Breast epithelium (tissue), 4 donors: ENCODE measurements at regions not wholly inside any gene's neighbourhood (a gene's known extent, or its start where the extent isn't known, plus 50 kb on each side); places are given as distances from the start of the nearest gene placed in this dataset.
"Not testable (repeated sequence)": the region's sequence is repeated elsewhere in the genome, so short reads cannot be mapped to it uniquely, and the experiment has no call there.

ENCODE experiments used
- DNase-seq, 2 donors: peaks; one replicate each; pipeline ENCODE4 v3.0.0-alpha.2; 2019; ENCODE audit warnings: low spot score in 2 of 2
- H3K27ac ChIP-seq, 2 donors: fragments of 200-600 bp; sonication (generic) in 1 of 2; one replicate each; pipeline ENCODE4 v1.5.1; 2016 to 2019; ENCODE audit warnings: mild to moderate bottlenecking in 1 of 2
- H3K27me3 ChIP-seq, 2 donors: fragments of 200-600 bp; sonication (generic) in 1 of 2; one replicate each; pipeline versions ENCODE4 v1.5.1 to v1.6.0; 2017 to 2019; ENCODE audit warnings: control low read depth in 1 of 2, mild to moderate bottlenecking in 1 of 2
- H3K36me3 ChIP-seq: fragments of 200-600 bp; one replicate; pipeline ENCODE4 v1.5.1; 2019
- H3K4me1 ChIP-seq, 2 donors: fragments of 200-600 bp; sonication (generic); one replicate each; pipeline ENCODE4 v1.5.1; 2016 to 2019; ENCODE audit warnings: control low read depth in 1 of 2
- H3K4me3 ChIP-seq, 3 donors: fragments of 200-600 bp; sonication (generic); 1 replicate in 2 of 3; 2 replicates in 1 of 3; pipeline ENCODE4 v1.5.1; 2016 to 2019; ENCODE audit warnings: mild to moderate bottlenecking in 3 of 3, moderate library complexity in 2 of 3
- H3K9me3 ChIP-seq, 2 donors: fragments of 200-600 bp; sonication (generic) in 1 of 2; one replicate each; pipeline ENCODE4 v1.5.1; 2016 to 2019; ENCODE audit warnings: control low read depth in 1 of 2
- CTCF ChIP-seq, 3 donors: fragments of 450-650 bp; IDR thresholded peaks; one replicate each; pipeline ENCODE4 v1.5.1; 2016 to 2017; ENCODE audit warnings: antibody characterized with exemption in 3 of 3, mild to moderate bottlenecking in 3 of 3, moderate library complexity in 3 of 3
- POLR2A ChIP-seq: fragments of 450-650 bp; IDR thresholded peaks from one replicate; pipeline ENCODE4 v1.6.1; 2016; ENCODE audit warnings: antibody characterized with exemption, mild to moderate bottlenecking, moderate library complexity
- POLR2AphosphoS5 ChIP-seq, 3 donors: sonication (generic); formaldehyde crosslinking; IDR thresholded peaks; one replicate each; pipeline ENCODE4 v1.6.1; 2017; ENCODE audit warnings: antibody characterized with exemption in 3 of 3
- intact Hi-C: fragments of 100-400 bp; cut with DNase I; formaldehyde crosslinking; loops from one replicate; pipeline ENCODE4 v1.15.1; 2023; ENCODE audit warnings: low total_unique reads

- Histone ChIP-seq H3K9me3 (no peaks in the 10 kb centered on the region), H3K27me3 (no peaks in the 10 kb centered on the region), H3K27ac (no peak overlapping the region), H3K4me3 (no peak overlapping the region), H3K4me1 (no peaks in the 10 kb centered on the region), H3K36me3 (no peaks in the 10 kb centered on the region)
- intact Hi-C loops, result no loop called here
- DNase-seq, result no peak
- TF ChIP-seq CTCF (IDR thresholded peaks at IDR 0.05), result no peak
- no peak for TF ChIP-seq POLR2AphosphoS5 (IDR thresholded peaks at IDR 0.05)
- TF ChIP-seq POLR2A, result no peak
Observed at GRCh38 chr4:178215309-178215708, 773.1 kb upstream of the AGA start.

- DNase-seq, result no peak
- no peaks in the 10 kb centered on the region for H3K27me3 ChIP-seq
- no peak overlapping the region for H3K27ac ChIP-seq
- intact Hi-C loops, result no loop called here
- no peak overlapping the region for H3K4me3 ChIP-seq
- TF ChIP-seq CTCF (IDR thresholded peaks at IDR 0.05) (no peak), POLR2AphosphoS5 (IDR thresholded peaks at IDR 0.05) (no peak), POLR2A (no peak)
- H3K36me3 ChIP-seq, result no peaks in the 10 kb centered on the region
- no peaks in the 10 kb centered on the region for H3K4me1 ChIP-seq
- no peaks in the 10 kb centered on the region for H3K9me3 ChIP-seq
Observed at GRCh38 chr4:178215763-178216162, 773.5 kb upstream of the AGA start.

- H3K27ac ChIP-seq, DNase-seq, H3K4me1 ChIP-seq, intact Hi-C loops, H3K4me3 ChIP-seq, H3K36me3 ChIP-seq, H3K27me3 ChIP-seq: not testable (repeated sequence)
- peaks cover 3 to 17% of the 10 kb centered on the region in 2 donors for H3K9me3 ChIP-seq
Observed at GRCh38 chr4:178226421-178226820, 784.2 kb upstream of the AGA start.

GRCh38 chr4:178233906-178234305, 791.7 kb upstream of the AGA start:
- Histone ChIP-seq H3K4me1 (no peaks in the 10 kb centered on the region), H3K27ac (no peak overlapping the region), H3K36me3 (no peaks in the 10 kb centered on the region), H3K9me3 (peaks cover 0 to 30% of the 10 kb centered on the region in 2 donors), H3K4me3 (no peak overlapping the region), H3K27me3 (no peaks in the 10 kb centered on the region)
- intact Hi-C loops, result no loop called here
- TF ChIP-seq CTCF (IDR thresholded peaks at IDR 0.05) (no peak), POLR2A (no peak), POLR2AphosphoS5 (IDR thresholded peaks at IDR 0.05) (no peak)
- no peak for DNase-seq

GRCh38 chr4:178240891-178241290, 798.7 kb upstream of the AGA start:
- H3K27ac ChIP-seq, result no peak overlapping the region
- H3K9me3 ChIP-seq, result peaks cover 18 to 33% of the 10 kb centered on the region in 2 donors
- H3K4me1 ChIP-seq, result no peaks in the 10 kb centered on the region
- TF ChIP-seq CTCF (IDR thresholded peaks at IDR 0.05), result no peak
- TF ChIP-seq POLR2AphosphoS5 (IDR thresholded peaks at IDR 0.05), result no peak
- TF ChIP-seq POLR2A, result no peak
- no peaks in the 10 kb centered on the region for H3K27me3 ChIP-seq
- H3K36me3 ChIP-seq, result no peaks in the 10 kb centered on the region
- intact Hi-C loops, result no loop called here
- no peak overlapping the region for H3K4me3 ChIP-seq
- DNase-seq, result no peak

GRCh38 chr4:178241601-178242118, 799.4 kb upstream of the AGA start:
- H3K4me1 ChIP-seq, result no peaks in the 10 kb centered on the region
- no peak overlapping the region for H3K27ac ChIP-seq
- intact Hi-C loops, result no loop called here
- H3K36me3 ChIP-seq, result no peaks in the 10 kb centered on the region
- no peak for DNase-seq
- no peaks in the 10 kb centered on the region for H3K27me3 ChIP-seq
- H3K9me3 ChIP-seq, result peaks cover 18 to 32% of the 10 kb centered on the region in 2 donors
- TF ChIP-seq POLR2A, result no peak
- TF ChIP-seq CTCF (IDR thresholded peaks at IDR 0.05), result no peak
- TF ChIP-seq POLR2AphosphoS5 (IDR thresholded peaks at IDR 0.05), result no peak
- no peak overlapping the region for H3K4me3 ChIP-seq
